ENCODE measurements at regions not wholly inside any gene's neighbourhood (a gene's known extent, or its start where the extent isn't known, plus 50 kb on each side); places are given as distances from the start of the nearest gene placed in this dataset.

- no peak for DNase-seq
These were observed 111.1 kb upstream of the DUSP22 start for GRCh38 chr6:181049-181654.

GRCh38 chr6:183668-184067 is 108.6 kb upstream of the DUSP22 start:
- no peak for DNase-seq

- DNase-seq: peak; percentile 49
These were observed 108.1 kb upstream of the DUSP22 start for GRCh38 chr6:184161-184700.

GRCh38 chr6:186340-186965 is 105.8 kb upstream of the DUSP22 start:
- no peak for DNase-seq

- no peak for DNase-seq
These were observed 105.0 kb upstream of the DUSP22 start for GRCh38 chr6:187210-187861.

- peak; percentile 86 for DNase-seq
These were observed 103.2 kb upstream of the DUSP22 start for GRCh38 chr6:188821-189655.

GRCh38 chr6:189676-190075 is 102.6 kb upstream of the DUSP22 start:
- DNase-seq: no peak

- DNase-seq: no peak
These were observed 101.5 kb upstream of the DUSP22 start for GRCh38 chr6:190596-191395.

- DNase-seq: no peak
These were observed 100.6 kb upstream of the DUSP22 start for GRCh38 chr6:191487-192312.

- no peak for DNase-seq
These were observed 100.0 kb upstream of the DUSP22 start for GRCh38 chr6:192313-192664.

- DNase-seq: no peak
These were observed 99.1 kb upstream of the DUSP22 start for GRCh38 chr6:193180-193579.

- peak; percentile 23 for DNase-seq
These were observed 98.4 kb upstream of the DUSP22 start for GRCh38 chr6:193773-194310.

- no peak for DNase-seq
These were observed 96.4 kb upstream of the DUSP22 start for GRCh38 chr6:195861-196360.

GRCh38 chr6:196543-196942 is 95.7 kb upstream of the DUSP22 start:
- no peak for DNase-seq

GRCh38 chr6:203661-204060 is 88.6 kb upstream of the DUSP22 start:
- DNase-seq: no peak

GRCh38 chr6:206264-206663 is 86.0 kb upstream of the DUSP22 start:
- DNase-seq: no peak

GRCh38 chr6:208364-208763 is 83.9 kb upstream of the DUSP22 start:
- DNase-seq: no peak

- no peak for DNase-seq
These were observed 83.3 kb upstream of the DUSP22 start for GRCh38 chr6:208938-209337.

- no peak for DNase-seq
These were observed 82.7 kb upstream of the DUSP22 start for GRCh38 chr6:209432-210103.

GRCh38 chr6:210104-210456 is 82.2 kb upstream of the DUSP22 start:
- no peak for DNase-seq
